ENCODE measurements at regions not wholly inside any gene's neighbourhood (a gene's known extent, or its start where the extent isn't known, plus 50 kb on each side); places are given as distances from the start of the nearest gene placed in this dataset.
"Not testable (repeated sequence)": the region's sequence is repeated elsewhere in the genome, so short reads cannot be mapped to it uniquely, and the experiment has no call there.

GRCh38 chr10:53422223-53422888 lies 649.8 kb upstream of the MBL2 start:
- no peak for DNase-seq

GRCh38 chr10:53412651-53413050 lies 640.1 kb upstream of the MBL2 start:
- no peak for DNase-seq

GRCh38 chr10:53406532-53406931 lies 633.9 kb upstream of the MBL2 start:
- no peak for DNase-seq

- DNase-seq, result no peak
Measured at GRCh38 chr10:53403688-53404087, 631.1 kb upstream of the MBL2 start.

- DNase-seq, result no peak
Measured at GRCh38 chr10:53402594-53402993, 630.0 kb upstream of the MBL2 start.

GRCh38 chr10:53401536-53401935 lies 629.0 kb upstream of the MBL2 start:
- DNase-seq, result no peak

GRCh38 chr10:53396876-53397275 lies 624.3 kb upstream of the MBL2 start:
- no peak for DNase-seq

GRCh38 chr10:53395449-53395848 lies 622.9 kb upstream of the MBL2 start:
- DNase-seq, result no peak

- DNase-seq, result peak; percentile 0
Measured at GRCh38 chr10:53387562-53387961, 615.0 kb upstream of the MBL2 start.

- DNase-seq, result no peak
Measured at GRCh38 chr10:53382543-53382942, 610.0 kb upstream of the MBL2 start.

- no peak for DNase-seq
Measured at GRCh38 chr10:53379956-53380355, 607.4 kb upstream of the MBL2 start.

- DNase-seq, result no peak
Measured at GRCh38 chr10:53370347-53370746, 597.8 kb upstream of the MBL2 start.

- no peak for DNase-seq
Measured at GRCh38 chr10:53361936-53362335, 589.4 kb upstream of the MBL2 start.

GRCh38 chr10:53361281-53361680 lies 588.7 kb upstream of the MBL2 start:
- DNase-seq, result no peak

GRCh38 chr10:53358978-53359377 lies 586.4 kb upstream of the MBL2 start:
- DNase-seq, result not testable (repeated sequence)

GRCh38 chr10:53358536-53358935 lies 586.0 kb upstream of the MBL2 start:
- DNase-seq, result no peak

- no peak for DNase-seq
Measured at GRCh38 chr10:53357587-53357986, 585.0 kb upstream of the MBL2 start.

- DNase-seq, result no peak
Measured at GRCh38 chr10:53356616-53357349, 584.2 kb upstream of the MBL2 start.

- not testable (repeated sequence) for DNase-seq
Measured at GRCh38 chr10:53342531-53342930, 569.9 kb upstream of the MBL2 start.

GRCh38 chr10:53338199-53338598 lies 565.6 kb upstream of the MBL2 start:
- DNase-seq, result not testable (repeated sequence)

GRCh38 chr10:53335803-53336422 lies 563.3 kb upstream of the MBL2 start:
- not testable (repeated sequence) for DNase-seq

- DNase-seq, result no peak
Measured at GRCh38 chr10:53331460-53331859, 558.9 kb upstream of the MBL2 start.

GRCh38 chr10:53326401-53327305 lies 554.1 kb upstream of the MBL2 start:
- not testable (repeated sequence) for DNase-seq
